Heart left ventricle (tissue), 16 donors: ENCODE measurements at regions not wholly inside any gene's neighbourhood (a gene's known extent, or its start where the extent isn't known, plus 50 kb on each side); places are given as distances from the start of the nearest gene placed in this dataset.
A peak's percentile ranks its signal among the peaks of the same experiment; 100 is the strongest.

Experiments
- ATAC-seq, 4 donors: fragments of 200-7000 bp; cut with Tn5 transposase; one replicate each; pipeline ENCODE4 v1.9.1; 2020 to 2022; ENCODE audit warnings: moderate library complexity in 4 of 4, mild to moderate bottlenecking in 3 of 4, moderate number of reproducible peaks in 1 of 4
- DNase-seq, 5 donors: peaks; one replicate each; pipeline ENCODE4 v3.0.0-alpha.2; 2020
- H3K27ac ChIP-seq, 12 donors: fragments of 200-600 bp; sonication (generic) in 4 of 12; one replicate each; pipeline versions ENCODE4 v1.5.0 to v1.8.0; 2016 to 2022; ENCODE audit warnings: mild to moderate bottlenecking in 2 of 12
- H3K27me3 ChIP-seq, 9 donors: fragments of 200-600 bp; sonication (generic) in 2 of 9; one replicate each; pipeline versions ENCODE4 v1.5.1 to v1.8.0; 2016 to 2022; ENCODE audit warnings: mild to moderate bottlenecking in 3 of 9
- H3K36me3 ChIP-seq, 9 donors: fragments of 200-600 bp; sonication (generic) in 2 of 9; one replicate each; pipeline versions ENCODE4 v1.5.0 to v1.8.0; 2018 to 2022; ENCODE audit warnings: mild to moderate bottlenecking in 2 of 9
- H3K4me1 ChIP-seq, 12 donors: fragments of 200-600 bp; sonication (generic) in 4 of 12; one replicate each; pipeline versions ENCODE4 v1.5.0 to v1.8.0; 2016 to 2022; ENCODE audit warnings: mild to moderate bottlenecking in 3 of 12
- H3K4me3 ChIP-seq, 12 donors: fragments of 200-600 bp; sonication (generic) in 4 of 12; one replicate each; pipeline versions ENCODE4 v1.5.0 to v1.8.0; 2017 to 2022; ENCODE audit warnings: mild to moderate bottlenecking in 9 of 12, moderate library complexity in 4 of 12
- H3K9me3 ChIP-seq, 12 donors: fragments of 200-600 bp; sonication (generic) in 4 of 12; one replicate each; pipeline versions ENCODE4 v1.5.0 to v1.8.0; 2016 to 2022; ENCODE audit warnings: mild to moderate bottlenecking in 1 of 12
- POLR2A ChIP-seq, 2 donors: fragments of 450-650 bp; IDR thresholded peaks; one replicate each; pipeline ENCODE4 v1.6.1; 2017; ENCODE audit warnings: antibody characterized with exemption in 2 of 2, mild to moderate bottlenecking in 2 of 2, moderate library complexity in 2 of 2
- WGBS, 4 donors: extraction: QIAGEN DNeasy Blood & Tissue Kit in 2 of 4; methylation state at CpG; one replicate each; pipeline versions ENCODE4 v1.1.5 to v1.1.7; 2013 to 2018; 5-methylcytosine and 5-hydroxymethylcytosine counted together
- intact Hi-C, 10 donors: fragments of 100-400 bp; cut with DNase I; formaldehyde crosslinking; loops; one replicate each; pipeline versions ENCODE4 v1.11.1 to v1.14.2; 2022
- TF ChIP-seq, protein P1 (sequence below), 12 donors: fragments of 200-600 bp; sonication (generic) in 4 of 12; IDR thresholded peaks; one replicate each; pipeline versions ENCODE4 v1.5.0 to v1.8.0; 2018 to 2022; ENCODE audit warnings: antibody characterized with exemption in 12 of 12, mild to moderate bottlenecking in 5 of 12
- donor health status: ischemic (EF 13 %, LVEDD 7.1; RV severe dilation, severe dysfunction).
- donor health status: healthy with polysubstance abuse.
- donor health status: DM: no; HTN: yes; CAD: no.
- donor health status: DM: no; HTN: no; CAD: no.
- donor health status: ischemic (EF 25% LVEDD 6.9; RV normal size, moderate dysfunction).
- donor health status: ischemic (EF 25% LVEDD 5.7; RV mildly dilated, moderate dysfunction).
- donor health status: healthy.
- donor health status: DM: yes; HTN: yes; CAD: no.
- donor health status: ischemic (EF 35%, LVEDD 5.7; RV mildly dilated, moderate dysfunction).
- donor health status: nonischemic (EF 11% LVEDD 7.7; RV severe dilation, severe dysfunction).
- donor health status: DM: yes; HTN: yes; CAD: no.
- donor health status: PGD.
- donor health status: ischemic (EF 29% LVEDD 5.4; RV normal size, mild dysfunction).
- donor health status: nonischemic (EF 23%, LVEDD 6.1; RV moderate dilation, normal function).

DNA sequence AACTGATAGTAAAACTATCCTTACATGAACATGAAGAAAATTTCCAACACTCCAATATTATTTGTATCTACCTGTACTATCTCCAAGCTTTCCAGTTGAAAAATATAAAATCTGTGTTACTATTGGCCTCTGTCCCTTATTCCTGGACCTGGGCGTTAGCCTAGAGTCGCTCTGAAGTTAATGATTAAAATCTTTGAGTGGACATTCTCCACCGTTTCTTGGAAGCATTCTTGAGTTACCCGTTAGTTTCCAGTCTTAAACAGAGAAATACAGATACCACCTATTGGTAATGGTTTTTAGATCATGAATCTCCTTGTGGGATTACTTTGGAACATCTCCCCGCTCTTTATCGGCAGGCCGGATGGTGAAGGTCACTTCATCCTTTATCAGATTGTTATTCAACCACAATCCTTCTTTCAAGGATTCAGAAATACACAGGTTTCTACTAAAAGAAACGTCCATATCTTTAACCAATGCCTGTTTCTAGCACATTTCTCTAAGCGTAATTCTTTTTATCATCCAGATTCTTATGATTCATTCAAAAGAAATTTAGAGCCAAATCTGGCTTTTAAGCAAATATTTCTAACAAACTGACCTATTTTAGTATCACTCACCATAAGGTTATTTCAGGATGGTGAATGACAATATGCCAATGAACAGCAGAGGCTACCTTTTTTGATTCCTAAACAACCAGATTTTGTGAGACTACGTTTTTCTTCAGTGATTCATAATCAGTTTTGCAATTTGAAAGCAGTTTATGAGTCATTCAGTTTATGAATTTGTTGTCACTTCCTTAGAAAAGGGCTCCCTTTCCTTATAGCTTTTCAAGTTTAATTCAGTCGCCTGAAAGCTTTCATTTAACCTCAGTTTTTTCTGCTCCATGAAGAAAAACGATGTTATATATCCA, 70.2 kb upstream of the ERRFI1 start:
- WGBS, 4 donors: 63 to 72% (median 66%) methylated on average over 12 of the region's 12 CpGs
- intact Hi-C loops: no loop called here
- Histone ChIP-seq H3K27me3 (no peaks in the 10 kb centered on the region), H3K9me3 (no peaks in the 10 kb centered on the region), H3K27ac (peak overlapping the region in 11 of 12 donors; percentile 4 to 84 (median 45)), H3K4me3 (no peak overlapping the region), H3K4me1 (peaks cover 0 to 44% (median 15%) of the 10 kb centered on the region in 12 donors), H3K36me3 (no peaks in the 10 kb centered on the region)
- DNase-seq: no peak
- TF ChIP-seq, protein P1, sequence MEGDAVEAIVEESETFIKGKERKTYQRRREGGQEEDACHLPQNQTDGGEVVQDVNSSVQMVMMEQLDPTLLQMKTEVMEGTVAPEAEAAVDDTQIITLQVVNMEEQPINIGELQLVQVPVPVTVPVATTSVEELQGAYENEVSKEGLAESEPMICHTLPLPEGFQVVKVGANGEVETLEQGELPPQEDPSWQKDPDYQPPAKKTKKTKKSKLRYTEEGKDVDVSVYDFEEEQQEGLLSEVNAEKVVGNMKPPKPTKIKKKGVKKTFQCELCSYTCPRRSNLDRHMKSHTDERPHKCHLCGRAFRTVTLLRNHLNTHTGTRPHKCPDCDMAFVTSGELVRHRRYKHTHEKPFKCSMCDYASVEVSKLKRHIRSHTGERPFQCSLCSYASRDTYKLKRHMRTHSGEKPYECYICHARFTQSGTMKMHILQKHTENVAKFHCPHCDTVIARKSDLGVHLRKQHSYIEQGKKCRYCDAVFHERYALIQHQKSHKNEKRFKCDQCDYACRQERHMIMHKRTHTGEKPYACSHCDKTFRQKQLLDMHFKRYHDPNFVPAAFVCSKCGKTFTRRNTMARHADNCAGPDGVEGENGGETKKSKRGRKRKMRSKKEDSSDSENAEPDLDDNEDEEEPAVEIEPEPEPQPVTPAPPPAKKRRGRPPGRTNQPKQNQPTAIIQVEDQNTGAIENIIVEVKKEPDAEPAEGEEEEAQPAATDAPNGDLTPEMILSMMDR (IDR thresholded peaks at IDR 0.05): no peak
- TF ChIP-seq POLR2A (IDR thresholded peaks at IDR 0.05): no peak
- peak in 2 of 4 donors; percentile 11 to 55 for ATAC-seq

DNA sequence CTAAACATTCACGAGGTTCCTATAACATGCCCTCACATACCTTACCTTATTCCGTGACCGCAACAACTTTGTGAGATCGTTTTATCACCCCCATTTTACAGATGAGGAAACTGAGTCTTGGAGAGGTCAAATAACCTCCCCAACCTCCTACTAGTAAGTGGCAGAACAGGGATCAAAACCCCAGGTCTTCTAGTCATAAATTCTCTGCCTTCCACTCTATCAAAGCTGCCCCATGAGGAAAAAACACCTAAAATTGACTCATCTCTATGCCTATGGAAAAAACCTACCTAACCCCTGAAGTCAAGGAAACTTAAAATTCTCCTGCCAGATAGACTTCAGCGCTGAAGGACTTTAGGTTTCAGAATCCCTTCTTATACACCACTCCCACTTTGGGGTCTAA, 69.5 kb upstream of the ERRFI1 start:
- H3K4me3 ChIP-seq: no peak overlapping the region
- H3K27ac ChIP-seq: peak overlapping the region in 2 of 12 donors; percentile 60 to 61
- WGBS, 4 donors: 94 to 97% (median 96%) methylated on average over 5 of the region's 5 CpGs
- H3K27me3 ChIP-seq: no peaks in the 10 kb centered on the region
- H3K9me3 ChIP-seq: no peaks in the 10 kb centered on the region
- H3K36me3 ChIP-seq: no peaks in the 10 kb centered on the region
- no peak for DNase-seq
- TF ChIP-seq, protein P1 (IDR thresholded peaks at IDR 0.05): no peak
- TF ChIP-seq POLR2A (IDR thresholded peaks at IDR 0.05): no peak
- intact Hi-C loops: no loop called here
- ATAC-seq: no peak
- H3K4me1 ChIP-seq: peaks cover 0 to 52% (median 15%) of the 10 kb centered on the region in 12 donors

DNA sequence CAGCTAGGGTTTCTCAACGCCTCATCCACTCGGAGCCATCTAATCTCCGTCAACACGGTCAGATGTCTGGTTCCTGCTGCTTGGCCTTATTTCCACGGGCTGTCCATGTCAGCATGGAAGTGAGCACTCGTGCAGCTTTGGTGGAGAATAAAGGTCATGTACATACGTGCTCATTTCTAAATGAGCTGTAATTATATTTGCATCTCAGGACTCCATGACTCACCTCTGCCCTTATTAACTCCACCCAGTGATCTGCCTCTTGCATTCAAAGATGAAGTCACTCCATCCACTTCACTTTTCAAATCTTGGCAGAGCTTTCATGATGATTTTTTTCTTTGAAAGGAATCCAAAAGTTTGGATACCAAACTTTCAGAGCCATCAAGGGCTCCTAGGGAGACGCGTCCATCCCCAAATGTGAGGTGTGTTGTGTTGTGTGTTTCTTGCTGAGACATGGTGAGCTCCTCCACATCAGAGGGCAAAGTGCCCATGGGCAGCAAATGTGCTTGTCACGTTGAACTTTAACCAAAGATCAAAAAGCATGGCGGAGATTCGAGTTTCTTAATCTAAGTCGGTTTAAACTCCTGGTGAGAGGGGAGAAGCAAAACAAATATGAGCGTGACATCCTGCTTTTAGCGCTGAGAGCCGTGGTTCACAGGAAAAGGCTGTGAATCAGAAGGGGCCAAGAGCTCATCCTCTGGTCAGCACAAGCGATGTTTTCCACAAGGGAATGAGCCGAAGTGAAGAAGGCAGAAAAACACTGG, 68.6 kb upstream of the ERRFI1 start:
- WGBS, 4 donors: 51 to 63% (median 55%) methylated on average over 18 of the region's 18 CpGs
- no peaks in the 10 kb centered on the region for H3K9me3 ChIP-seq
- H3K27ac ChIP-seq: peak overlapping the region in 5 of 12 donors; percentile 16 to 69 (median 55)
- peaks cover 0 to 61% (median 15%) of the 10 kb centered on the region in 12 donors for H3K4me1 ChIP-seq
- no peak for DNase-seq
- TF ChIP-seq, protein P1 (IDR thresholded peaks at IDR 0.05): no peak
- H3K27me3 ChIP-seq: no peaks in the 10 kb centered on the region
- no peaks in the 10 kb centered on the region for H3K36me3 ChIP-seq
- peak in 2 of 4 donors; percentile 44 to 52 for ATAC-seq
- no peak overlapping the region for H3K4me3 ChIP-seq
- intact Hi-C loops: no loop called here
